ENCODE measurements at regions not wholly inside any gene's neighbourhood (a gene's known extent, or its start where the extent isn't known, plus 50 kb on each side); places are given as distances from the start of the nearest gene placed in this dataset.

DNA sequence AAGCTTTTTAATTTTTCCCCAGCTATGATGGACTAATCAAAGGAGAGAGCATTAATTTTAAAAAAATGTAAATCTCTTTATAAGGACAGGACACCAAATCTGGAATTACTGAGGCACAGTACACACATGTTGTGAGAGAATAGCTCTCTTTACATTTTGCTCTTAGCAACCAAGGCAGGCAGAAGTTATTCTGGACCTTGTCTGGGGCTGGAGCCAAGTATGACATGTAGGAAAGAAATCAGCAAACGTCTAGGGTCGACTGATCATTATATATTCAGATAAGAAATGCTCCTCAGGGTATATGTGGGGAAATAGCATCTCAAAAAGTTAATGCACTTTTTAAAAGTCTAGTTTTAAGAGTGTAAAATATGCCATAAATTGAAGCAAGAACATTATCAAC, 1330.0 kb upstream of the CELF4 start:
- H3K27me3 ChIP-seq (ENCODE audit: control insufficient read depth, insufficient read depth, low read length): no peaks in the 10 kb centered on the region
- H3K36me3 ChIP-seq (ENCODE audit: control insufficient read depth, insufficient read depth, low read length): no peaks in the 10 kb centered on the region
- TF ChIP-seq, protein P1, sequence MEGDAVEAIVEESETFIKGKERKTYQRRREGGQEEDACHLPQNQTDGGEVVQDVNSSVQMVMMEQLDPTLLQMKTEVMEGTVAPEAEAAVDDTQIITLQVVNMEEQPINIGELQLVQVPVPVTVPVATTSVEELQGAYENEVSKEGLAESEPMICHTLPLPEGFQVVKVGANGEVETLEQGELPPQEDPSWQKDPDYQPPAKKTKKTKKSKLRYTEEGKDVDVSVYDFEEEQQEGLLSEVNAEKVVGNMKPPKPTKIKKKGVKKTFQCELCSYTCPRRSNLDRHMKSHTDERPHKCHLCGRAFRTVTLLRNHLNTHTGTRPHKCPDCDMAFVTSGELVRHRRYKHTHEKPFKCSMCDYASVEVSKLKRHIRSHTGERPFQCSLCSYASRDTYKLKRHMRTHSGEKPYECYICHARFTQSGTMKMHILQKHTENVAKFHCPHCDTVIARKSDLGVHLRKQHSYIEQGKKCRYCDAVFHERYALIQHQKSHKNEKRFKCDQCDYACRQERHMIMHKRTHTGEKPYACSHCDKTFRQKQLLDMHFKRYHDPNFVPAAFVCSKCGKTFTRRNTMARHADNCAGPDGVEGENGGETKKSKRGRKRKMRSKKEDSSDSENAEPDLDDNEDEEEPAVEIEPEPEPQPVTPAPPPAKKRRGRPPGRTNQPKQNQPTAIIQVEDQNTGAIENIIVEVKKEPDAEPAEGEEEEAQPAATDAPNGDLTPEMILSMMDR (IDR thresholded peaks at IDR 0.05; ENCODE audit: insufficient read depth, low read length, poor library complexity, severe bottlenecking): no peak
- no peak for DNase-seq (ENCODE audit: low read depth)
- H3K4me3 ChIP-seq (ENCODE audit: low read depth, low read length): no peak overlapping the region

- TF ChIP-seq, protein P1 (IDR thresholded peaks at IDR 0.05; ENCODE audit: insufficient read depth, low read length, poor library complexity, severe bottlenecking): no peak
- no peak for DNase-seq (ENCODE audit: low read depth)
Observed at GRCh38 chr18:38887671-38888020, 1322.0 kb upstream of the CELF4 start.

GRCh38 chr18:38886861-38887670, 1321.5 kb upstream of the CELF4 start:
- TF ChIP-seq, protein P1 (IDR thresholded peaks at IDR 0.05; ENCODE audit: insufficient read depth, low read length, poor library complexity, severe bottlenecking): no peak
- Histone ChIP-seq H3K27me3 (ENCODE audit: control insufficient read depth, insufficient read depth, low read length) (no peaks in the 10 kb centered on the region), H3K4me3 (ENCODE audit: low read depth, low read length) (no peak overlapping the region), H3K36me3 (ENCODE audit: control insufficient read depth, insufficient read depth, low read length) (no peaks in the 10 kb centered on the region)
- DNase-seq (ENCODE audit: low read depth): no peak

More at GRCh38 chr18:38887671-38888020, 1322.0 kb upstream of the CELF4 start:
- Histone ChIP-seq H3K27me3 (ENCODE audit: control insufficient read depth, insufficient read depth, low read length) (no peaks in the 10 kb centered on the region), H3K36me3 (ENCODE audit: control insufficient read depth, insufficient read depth, low read length) (no peaks in the 10 kb centered on the region), H3K4me3 (ENCODE audit: low read depth, low read length) (no peak overlapping the region)

- no peak for DNase-seq (ENCODE audit: low read depth)
- TF ChIP-seq, protein P1 (IDR thresholded peaks at IDR 0.05; ENCODE audit: insufficient read depth, low read length, poor library complexity, severe bottlenecking): no peak
- Histone ChIP-seq H3K36me3 (ENCODE audit: control insufficient read depth, insufficient read depth, low read length) (no peaks in the 10 kb centered on the region), H3K27me3 (ENCODE audit: control insufficient read depth, insufficient read depth, low read length) (no peaks in the 10 kb centered on the region), H3K4me3 (ENCODE audit: low read depth, low read length) (no peak overlapping the region)
Observed at GRCh38 chr18:38886235-38886634, 1320.6 kb upstream of the CELF4 start.

DNA sequence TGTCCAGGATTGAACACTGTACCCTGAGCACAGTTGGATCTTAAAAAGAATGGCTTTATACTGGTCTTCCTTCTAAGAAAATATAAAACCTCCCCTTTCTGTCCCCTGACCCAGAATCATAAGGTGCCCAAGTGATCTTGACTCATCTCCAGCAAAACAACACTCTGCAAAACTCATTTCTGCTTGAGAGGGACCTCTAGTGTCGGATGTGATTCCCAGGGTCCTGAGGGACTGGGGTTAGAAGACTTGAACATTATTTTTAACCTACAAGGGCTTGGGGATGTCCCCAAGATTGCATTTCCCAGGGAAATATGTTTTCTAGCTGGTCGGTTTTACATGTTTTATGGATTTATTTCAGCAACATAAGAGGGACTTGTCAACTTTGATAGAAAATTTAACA, 1318.5 kb upstream of the CELF4 start:
- Histone ChIP-seq H3K27me3 (ENCODE audit: control insufficient read depth, insufficient read depth, low read length) (no peaks in the 10 kb centered on the region), H3K36me3 (ENCODE audit: control insufficient read depth, insufficient read depth, low read length) (no peaks in the 10 kb centered on the region), H3K4me3 (ENCODE audit: low read depth, low read length) (no peak overlapping the region)

More for the DNA sequence above, 1318.5 kb upstream of the CELF4 start:
- DNase-seq (ENCODE audit: low read depth): no peak
- TF ChIP-seq, protein P1 (IDR thresholded peaks at IDR 0.05; ENCODE audit: insufficient read depth, low read length, poor library complexity, severe bottlenecking): no peak

Data from kidney epithelial cell (primary cell).